ENCODE measurements at regions not wholly inside any gene's neighbourhood (a gene's known extent, or its start where the extent isn't known, plus 50 kb on each side); places are given as distances from the start of the nearest gene placed in this dataset.

GRCh38 chr7:124295289-124295688 is 262.4 kb upstream of the TMEM229A start:
- TF ChIP-seq E2F5 (CRISPR knock-in tag; IDR thresholded peaks at IDR 0.05) (no peak), CTCF (IDR thresholded peaks at IDR 0.05) (no peak), AFF4 (CRISPR knock-in tag; IDR thresholded peaks at IDR 0.05; ENCODE audit: borderline replicate concordance) (no peak), CBFB (CRISPR knock-in tag; IDR thresholded peaks at IDR 0.05; ENCODE audit: low read depth) (no peak), E2F4 (CRISPR knock-in tag; IDR thresholded peaks at IDR 0.05; ENCODE audit: borderline replicate concordance, low read depth) (no peak), NR3C1 (CRISPR knock-in tag; conservative IDR thresholded peaks at IDR 0.05; ENCODE audit: low read depth) (no peak), FOXJ3 (CRISPR knock-in tag; IDR thresholded peaks at IDR 0.05; ENCODE audit: borderline replicate concordance) (no peak), ZNF512 (CRISPR knock-in tag; IDR thresholded peaks at IDR 0.05; ENCODE audit: borderline replicate concordance) (no peak), CREM (CRISPR knock-in tag; IDR thresholded peaks at IDR 0.05) (no peak)

Data from WTC11 (cell line).